GM19324 (cell line): ENCODE measurements at regions not wholly inside any gene's neighbourhood (a gene's known extent, or its start where the extent isn't known, plus 50 kb on each side); places are given as distances from the start of the nearest gene placed in this dataset.
"Not testable (repeated sequence)": the region's sequence is repeated elsewhere in the genome, so short reads cannot be mapped to it uniquely, and the experiment has no call there.

Experiments used
- ATAC-seq: cut with Tn5 transposase; IDR thresholded peaks from one replicate; pipeline ENCODE4 v1.9.1; 2021; ENCODE audit warnings: mild to moderate bottlenecking, moderate library complexity; ENCODE audit not compliant: unreplicated experiment, low FRiP score

DNA sequence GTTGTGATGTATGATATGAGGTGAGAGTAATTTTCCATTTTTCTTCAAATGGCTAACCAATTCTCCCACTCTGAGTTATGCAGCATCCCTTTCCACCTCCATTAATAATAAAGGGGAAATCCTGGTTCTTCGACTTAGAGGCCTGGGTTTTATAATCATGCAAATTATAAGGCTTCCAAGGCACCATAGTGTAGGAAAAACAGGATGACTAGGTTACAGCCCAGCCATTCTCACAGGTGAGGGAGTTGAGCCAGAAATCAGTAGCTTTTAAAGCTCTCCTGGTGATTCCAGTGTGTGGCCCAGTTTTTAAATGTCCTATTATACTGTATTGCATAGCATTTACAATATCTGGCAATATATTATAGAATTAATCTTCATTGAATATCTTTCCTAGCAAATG, 203.1 kb downstream of the ARHGEF9 start:
- no peak for ATAC-seq

DNA sequence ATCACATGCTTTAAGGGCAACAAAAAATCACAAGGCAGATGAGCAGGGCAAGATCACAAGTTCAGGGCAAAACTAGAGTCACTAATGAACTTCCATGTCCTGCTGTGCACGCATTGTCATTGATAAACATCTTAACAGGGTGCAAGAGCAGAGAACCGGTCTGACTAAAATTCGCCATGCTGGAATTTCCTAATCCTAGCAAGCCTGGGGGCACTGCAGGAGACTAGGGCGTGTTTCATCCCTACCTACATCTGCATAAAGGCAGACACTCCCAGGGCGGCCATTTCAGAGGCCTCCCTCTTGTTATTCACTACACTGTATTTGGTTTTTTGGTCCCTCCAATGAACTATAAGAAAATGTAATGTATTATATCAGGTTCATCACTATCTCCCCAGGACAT, 203.6 kb downstream of the ARHGEF9 start:
- ATAC-seq: no peak

DNA sequence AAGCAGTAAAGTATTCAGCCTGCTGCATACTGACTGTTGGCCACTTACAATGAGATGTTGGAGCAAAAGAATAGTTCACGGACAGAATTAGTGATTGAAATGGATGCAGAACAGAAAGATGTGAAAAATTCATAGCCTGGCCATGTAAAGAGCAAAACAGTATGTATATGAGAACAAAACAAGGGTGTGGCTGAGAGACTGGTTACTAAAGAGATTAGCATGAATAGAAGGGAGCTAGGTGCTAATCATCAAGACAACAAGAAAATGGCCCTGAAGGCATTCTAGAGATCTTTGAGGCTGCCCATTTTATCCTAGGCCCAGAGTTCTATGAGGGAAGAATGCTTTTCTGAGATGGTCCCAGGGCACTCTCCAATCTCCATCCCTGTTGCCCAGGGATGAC, 208.5 kb downstream of the ARHGEF9 start:
- no peak for ATAC-seq

DNA sequence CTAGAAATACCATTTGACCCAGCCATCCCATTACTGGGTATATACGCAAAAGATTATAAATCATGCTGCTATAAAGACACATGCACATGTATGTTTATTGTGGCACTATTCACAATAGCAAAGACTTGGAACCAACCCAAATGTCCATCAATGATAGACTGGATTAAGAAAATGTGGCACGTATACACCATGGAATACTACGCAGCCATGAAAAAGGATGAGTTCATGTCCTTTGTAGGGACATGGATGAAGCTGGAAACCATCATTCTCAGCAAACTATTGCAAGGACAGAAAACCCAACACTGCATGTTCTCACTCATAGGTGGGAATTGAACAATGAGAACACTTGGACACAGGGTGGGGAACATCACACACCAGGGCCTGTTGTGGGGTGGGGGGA, 209.3 kb downstream of the ARHGEF9 start:
- not testable (repeated sequence) for ATAC-seq

DNA sequence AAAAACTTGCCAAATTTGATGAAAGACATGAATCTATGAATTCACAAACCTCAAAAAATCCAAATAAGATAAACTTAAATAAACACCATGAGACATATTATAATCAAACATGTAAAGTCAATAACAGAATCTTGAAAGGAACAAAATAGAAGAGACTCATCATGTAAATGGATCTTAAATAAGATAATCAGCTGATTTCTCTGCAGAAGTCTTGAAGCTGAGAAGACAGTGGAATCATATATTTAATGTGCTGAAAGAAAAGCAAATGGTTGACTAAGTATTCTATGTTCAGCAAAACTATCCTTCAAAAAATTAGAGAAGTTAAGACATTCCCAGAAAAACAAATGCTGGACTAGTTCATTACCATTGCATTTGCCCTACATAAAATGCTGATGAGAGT, 215.7 kb upstream of the SPIN4 start:
- ATAC-seq: no peak

DNA sequence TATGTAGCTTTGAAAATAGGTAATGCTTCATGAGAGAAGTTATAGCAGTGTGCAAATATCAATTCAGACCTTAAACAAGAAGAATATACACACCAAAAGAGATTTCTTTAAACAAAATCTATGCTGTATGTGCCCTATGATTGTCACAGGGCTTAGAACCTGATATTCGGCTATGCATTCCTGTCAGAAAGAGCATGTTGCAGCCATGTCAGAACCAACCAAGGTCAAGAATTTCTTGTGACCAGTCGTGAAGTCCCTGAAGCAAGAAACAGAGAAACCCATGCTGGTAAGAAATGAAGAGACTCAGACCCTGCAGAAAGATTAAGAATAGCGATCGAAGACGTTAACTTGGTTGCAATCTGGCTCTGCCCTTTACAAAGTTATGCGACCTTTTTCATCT, 210.3 kb upstream of the SPIN4 start:
- ATAC-seq: no peak

DNA sequence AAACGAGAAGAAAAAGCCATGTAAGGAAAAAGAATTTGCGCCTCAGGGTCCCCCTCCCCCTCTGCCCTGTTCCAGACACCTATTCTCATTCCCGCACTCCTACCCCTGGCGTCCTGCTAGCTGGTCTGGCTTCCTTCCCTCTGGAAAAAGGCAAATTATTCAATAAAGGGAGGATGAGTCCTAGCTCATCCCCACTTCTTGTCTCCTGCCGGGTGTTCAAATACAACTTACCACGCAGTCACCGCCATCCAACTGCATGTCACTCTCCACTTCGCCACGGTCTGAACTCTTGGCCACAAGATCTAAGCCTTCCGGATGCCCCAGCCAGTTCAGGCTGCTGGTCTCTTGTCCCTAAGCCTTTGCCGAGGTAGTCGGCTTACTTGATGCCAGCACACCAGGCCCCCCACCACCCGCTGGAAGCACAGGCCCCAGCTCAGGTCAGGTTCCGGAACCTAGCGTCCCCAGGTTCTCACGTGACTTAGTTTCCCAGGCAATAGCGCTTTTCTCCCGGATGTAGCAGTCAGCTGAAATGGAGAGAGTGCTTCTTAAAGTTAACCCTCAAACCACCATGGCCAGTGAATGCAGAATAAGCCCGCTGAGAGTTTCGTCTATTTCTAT, 209.6 kb upstream of the SPIN4 start:
- ATAC-seq: peak; percentile 93

DNA sequence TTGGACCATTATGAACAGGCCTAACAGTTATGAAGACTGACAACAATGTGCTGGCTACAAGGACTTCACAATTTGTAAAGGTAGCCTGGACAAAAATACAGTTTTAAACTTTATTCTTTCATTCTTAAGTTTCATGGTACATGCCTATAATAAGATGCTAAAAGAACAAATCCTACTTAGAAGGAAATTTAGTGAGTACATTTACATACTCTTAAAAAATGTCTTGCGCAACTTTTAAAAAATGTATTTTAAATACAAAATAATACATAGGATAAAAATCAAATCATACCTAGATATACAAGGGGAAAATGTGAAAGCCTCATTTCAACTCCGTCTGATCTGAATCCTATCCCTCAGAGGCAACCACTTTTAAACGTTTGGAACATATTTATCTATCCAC, 200.7 kb upstream of the SPIN4 start:
- ATAC-seq: no peak

DNA sequence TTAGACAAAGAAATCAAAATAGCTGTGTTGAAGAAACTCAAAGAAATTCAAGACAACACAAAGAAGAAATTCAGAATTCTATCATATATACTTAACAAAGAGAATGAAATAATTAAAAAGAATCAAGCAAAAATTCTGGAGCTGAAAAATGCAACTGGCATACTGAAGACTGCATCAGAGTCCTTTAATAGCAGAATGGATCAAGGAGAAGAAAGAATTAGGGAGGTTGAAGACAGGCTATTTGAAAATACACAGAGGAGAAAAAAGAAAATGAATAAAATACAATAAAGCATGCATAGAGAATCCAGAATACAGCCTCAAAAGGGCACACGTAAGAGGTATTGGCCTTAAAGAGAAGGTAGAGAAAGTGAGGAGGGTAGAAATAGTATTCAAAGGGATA, 179.5 kb upstream of the SPIN4 start:
- no peak for ATAC-seq

DNA sequence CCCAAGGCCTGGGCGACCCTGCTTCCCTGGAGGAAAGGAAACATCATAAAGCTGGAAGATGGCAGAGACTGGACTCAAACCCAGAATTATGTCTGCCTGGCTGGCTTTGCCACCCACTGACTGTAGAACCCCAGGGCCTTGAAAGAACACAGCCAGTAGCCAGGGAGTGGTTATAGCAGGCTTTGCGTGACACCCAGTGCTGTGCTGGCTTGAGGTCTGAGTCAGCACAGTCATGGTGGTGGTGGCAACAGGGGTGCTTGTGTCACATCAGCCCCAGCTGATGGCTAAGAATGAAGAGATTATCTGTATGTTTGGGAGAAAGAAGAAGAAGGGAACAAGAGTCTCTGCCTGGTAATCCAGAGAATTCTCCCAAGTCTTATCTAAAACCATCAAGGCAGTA, 178.8 kb upstream of the SPIN4 start:
- no peak for ATAC-seq

DNA sequence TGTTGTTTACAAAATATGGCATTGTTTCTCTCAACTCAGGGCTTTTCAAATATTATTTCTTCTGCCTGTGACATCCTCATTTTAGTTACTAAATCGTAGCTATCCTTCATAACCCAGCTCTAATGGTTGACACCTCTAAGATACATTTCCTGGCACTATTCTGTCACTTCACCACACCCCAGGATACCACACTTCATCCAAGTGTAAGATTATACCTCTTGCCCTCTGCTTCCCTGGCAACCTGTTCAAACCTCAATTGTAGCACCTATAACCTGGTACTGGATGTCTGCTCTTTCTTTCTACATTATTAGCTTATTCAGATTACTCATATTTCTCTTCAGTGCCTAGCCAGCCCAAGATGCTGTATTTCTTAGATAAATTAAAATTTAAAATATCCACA, 175.7 kb upstream of the SPIN4 start:
- ATAC-seq: no peak

DNA sequence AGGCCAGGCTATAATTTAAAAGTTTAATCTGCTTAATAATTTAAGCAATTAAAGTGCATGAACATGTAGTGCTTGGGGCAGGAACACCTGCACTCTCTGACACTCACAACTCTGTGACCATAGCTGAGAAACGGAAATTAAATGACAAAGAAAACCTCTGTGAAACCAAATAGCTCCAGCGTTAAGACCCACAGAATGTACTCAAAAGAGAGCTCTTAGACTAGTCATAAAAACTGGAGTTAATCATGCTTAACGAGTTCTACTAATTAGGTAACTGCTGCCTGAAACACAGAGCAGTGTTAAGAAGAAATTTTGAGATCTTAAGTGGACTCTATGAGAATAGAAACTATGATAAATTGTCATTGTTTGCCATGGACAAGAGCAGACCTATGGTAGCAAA, 174.4 kb upstream of the SPIN4 start:
- ATAC-seq: no peak

DNA sequence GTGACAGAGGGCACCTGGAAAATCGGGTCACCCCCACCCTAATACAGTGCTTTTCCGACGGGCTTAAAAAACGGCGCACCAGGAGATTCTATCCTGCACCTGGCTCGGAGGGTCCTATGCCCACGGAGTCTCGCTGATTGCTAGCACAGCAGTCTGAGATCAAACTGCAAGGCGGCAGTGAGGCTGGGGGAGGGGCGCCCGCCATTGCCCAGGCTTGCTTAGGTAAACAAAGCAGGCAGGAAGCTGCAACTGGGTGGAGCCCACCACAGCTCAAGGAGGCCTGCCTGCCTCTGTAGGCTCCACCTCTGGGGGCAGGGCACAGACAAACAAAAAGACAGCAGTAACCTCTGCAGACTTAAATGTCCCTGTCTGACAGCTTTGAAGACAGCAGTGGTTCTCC, 168.2 kb upstream of the SPIN4 start:
- not testable (repeated sequence) for ATAC-seq

DNA sequence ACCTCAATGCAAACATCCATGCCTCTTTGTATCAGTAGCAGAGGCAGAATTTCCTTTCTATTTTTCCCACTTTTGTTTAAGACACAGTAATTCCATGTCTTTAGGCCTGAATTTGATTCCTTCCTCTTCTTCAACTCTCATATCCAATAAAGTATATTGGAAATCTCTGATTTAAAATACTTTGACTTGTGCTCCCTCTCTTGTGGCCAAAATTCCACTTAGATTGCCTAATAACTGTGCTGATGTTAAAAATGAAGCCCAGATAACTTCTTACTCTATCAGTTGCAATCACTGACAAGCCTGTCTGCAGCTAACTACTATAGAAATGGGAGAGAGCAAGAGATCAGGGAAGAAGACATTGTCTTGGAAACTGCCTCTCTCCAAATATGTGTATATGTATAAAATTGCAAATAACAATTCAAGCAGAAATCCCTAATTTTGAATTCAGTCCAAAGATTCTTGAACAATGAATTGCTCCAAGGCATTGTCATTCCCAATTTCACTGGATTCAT, 163.5 kb upstream of the SPIN4 start:
- no peak for ATAC-seq

DNA sequence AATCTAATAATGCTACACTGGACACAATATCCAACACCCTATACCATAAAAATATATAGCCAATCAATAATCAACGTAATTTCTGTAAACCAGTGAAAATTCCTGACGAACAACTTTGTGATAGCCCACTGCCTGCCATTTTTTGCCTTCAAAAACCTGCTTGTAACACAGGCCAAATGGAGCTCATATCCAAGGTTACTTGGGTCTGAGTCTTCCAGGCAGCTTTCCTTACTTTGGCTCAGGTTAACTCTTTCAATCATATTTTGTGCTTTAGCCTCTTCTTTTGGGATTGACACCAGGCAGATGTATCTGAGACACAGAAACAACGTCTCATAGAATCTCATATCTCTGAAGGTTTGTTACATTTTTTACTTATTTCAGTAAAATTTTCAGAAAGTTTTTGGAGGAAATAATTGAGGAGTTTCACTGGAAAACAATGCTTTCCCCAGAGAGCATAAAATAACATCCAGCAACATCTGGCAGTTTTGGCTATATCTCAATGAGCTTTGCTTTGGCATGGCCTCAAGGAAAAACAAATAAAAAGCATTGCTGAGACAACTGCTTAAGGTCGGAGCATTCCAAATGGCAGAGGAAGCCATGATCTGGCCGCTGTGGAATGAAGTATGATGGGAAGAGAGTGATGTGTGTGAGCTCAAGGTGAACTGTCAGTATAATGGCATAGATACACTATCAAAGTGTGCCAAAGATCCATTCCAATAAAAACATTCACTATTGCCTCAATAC, 162.9 kb upstream of the SPIN4 start:
- ATAC-seq: no peak

DNA sequence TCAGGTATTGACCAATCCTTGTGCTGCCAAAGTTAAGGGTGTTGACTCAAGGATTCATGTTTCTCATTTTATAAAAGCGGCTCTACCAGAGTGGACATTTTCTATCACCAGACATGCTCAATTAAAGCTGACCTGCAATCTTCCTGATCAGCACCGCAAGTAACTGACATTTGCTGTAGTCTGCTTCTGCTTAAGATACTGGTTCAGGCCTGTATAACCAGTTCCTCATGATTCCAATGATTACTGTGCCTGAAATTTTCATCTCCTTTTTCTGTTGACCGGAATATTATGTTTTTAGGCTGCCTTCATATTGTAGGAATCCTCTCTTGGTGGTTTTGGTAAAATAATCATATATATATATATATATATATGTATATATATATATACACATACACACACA, 160.2 kb upstream of the SPIN4 start:
- no peak for ATAC-seq

DNA sequence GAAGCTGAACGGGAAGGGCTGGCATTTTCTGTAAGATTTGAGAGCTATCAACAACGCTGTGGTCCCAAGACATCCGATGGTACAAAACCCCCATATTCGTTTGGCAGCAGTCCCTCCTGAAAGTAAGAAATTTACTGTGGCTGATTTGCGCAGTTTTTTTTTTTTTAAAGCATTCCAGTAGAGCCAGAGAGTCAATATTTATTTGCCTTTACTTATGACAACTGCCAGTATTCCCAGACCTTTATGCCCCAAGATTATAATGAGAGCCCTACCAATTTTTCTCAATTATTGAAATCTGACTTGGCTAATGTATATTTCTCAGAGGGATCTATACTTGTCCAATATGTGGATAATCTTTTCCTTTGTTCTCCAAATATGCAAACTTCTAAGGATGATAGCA, 157.5 kb upstream of the SPIN4 start:
- no peak for ATAC-seq

DNA sequence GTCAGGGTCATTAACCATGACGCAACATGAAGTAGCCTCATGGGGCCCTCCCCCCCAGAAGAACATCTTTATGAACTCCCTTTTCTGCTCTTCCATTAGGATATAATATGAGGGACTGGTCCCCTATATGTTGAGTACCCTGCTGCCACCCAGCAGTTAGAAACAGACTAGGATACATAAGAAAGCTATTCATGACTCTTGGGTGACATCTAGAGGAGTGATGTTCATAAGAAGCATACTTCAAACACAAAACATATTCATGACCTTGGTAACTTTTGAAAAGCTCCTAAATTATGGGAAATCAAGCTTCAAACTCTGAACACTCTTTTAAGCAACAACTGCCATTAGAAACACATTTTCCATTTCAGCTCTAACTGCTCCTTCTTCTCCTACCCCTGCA, 155.2 kb upstream of the SPIN4 start:
- no peak for ATAC-seq

DNA sequence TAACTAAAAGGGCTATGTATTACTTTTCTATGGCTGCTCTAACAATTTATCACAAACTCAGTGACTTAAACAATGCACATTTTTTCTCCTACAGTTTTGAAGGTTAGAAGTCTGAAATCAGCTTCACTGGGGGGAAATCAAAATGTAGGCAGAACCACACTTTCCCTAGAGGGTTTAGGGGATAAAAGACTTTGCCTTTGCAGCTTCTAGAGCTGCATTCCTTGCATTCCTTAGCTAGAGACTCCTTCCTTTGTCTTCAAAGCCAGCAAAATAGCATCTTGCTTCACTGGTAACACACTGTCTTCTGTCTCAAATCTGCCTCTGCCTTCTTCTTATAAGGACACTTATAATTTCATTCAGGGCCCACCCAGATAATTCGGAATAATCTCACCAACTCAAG, 152.4 kb upstream of the SPIN4 start:
- ATAC-seq: no peak

DNA sequence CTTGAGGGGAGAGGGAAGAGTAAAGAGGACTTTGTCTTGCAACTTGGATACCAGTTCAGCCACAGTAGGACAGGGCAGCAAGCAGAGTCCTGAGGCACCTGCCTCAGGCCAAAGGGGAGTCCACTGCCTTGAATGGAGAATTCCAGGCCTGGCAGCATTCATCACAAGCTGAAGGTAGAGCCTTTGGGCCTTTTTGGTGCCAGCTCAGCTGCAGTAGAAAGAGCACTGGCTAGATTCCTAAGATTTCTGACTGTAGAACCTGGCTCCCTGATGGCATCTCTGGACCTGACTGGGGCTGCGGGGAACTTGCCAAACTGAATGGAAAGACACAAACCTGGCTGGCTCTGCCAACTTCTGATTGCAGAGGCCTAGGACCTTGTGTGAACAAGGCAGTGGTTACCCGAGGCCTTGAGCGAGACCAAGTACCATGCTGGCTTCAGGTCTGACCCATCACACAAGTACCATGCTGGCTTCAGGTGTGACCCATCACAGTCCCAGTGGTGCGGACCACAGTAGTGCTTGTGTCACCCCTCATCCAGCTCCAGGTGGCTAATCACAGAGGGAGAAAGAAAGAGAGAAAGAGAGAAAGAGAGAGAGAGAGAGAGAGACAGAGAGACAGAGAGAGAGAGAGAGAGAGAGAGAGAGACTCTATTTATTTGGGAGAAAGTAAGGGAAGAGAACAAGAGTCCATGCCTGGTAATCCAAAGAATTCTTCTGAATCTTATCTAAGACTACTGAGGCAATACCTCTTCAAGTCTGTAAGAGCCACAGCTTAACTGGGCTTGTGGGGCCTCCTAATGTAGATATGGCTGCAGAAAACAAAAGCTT, 137.6 kb upstream of the SPIN4 start:
- no peak for ATAC-seq

DNA sequence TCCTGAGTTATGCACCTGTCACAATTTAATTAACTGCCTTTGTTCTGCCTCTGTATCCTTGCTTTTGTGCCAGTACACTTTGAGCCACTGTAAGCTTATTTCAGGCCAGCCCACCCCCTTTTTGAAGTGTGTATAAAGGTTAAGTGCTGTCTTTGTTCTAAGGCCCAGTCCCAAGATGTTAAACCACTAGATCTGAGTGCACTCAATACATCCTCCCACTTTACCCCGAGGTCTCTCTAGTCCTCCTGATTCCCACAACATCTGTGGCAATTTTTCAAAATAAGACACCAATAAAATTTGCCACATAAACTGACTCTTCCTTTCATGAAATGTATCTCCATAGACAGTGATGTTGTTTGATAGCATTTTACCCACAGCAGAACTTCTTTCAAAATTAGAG, 124.1 kb upstream of the SPIN4 start:
- no peak for ATAC-seq
